Fibroblast of mammary gland (primary cell): ENCODE measurements at regions not wholly inside any gene's neighbourhood (a gene's known extent, or its start where the extent isn't known, plus 50 kb on each side); places are given as distances from the start of the nearest gene placed in this dataset.

Source experiments
- DNase-seq: peaks from one replicate; pipeline ENCODE4 v3.0.0-alpha.2; 2010; ENCODE audit warnings: low read depth
- H3K4me3 ChIP-seq: 2 replicates; pipeline ENCODE4 v1.5.1; 2011; ENCODE audit warnings: low read depth, mild to moderate bottlenecking, low read length, moderate library complexity; ENCODE audit not compliant: control insufficient read depth
- TF ChIP-seq, protein P1 (sequence below): conservative IDR thresholded peaks from 2 replicates; pipeline ENCODE4 v1.5.1; 2011; ENCODE audit warnings: low read depth, low read length, inconsistent platforms; ENCODE audit not compliant: control insufficient read depth, insufficient read depth

DNA sequence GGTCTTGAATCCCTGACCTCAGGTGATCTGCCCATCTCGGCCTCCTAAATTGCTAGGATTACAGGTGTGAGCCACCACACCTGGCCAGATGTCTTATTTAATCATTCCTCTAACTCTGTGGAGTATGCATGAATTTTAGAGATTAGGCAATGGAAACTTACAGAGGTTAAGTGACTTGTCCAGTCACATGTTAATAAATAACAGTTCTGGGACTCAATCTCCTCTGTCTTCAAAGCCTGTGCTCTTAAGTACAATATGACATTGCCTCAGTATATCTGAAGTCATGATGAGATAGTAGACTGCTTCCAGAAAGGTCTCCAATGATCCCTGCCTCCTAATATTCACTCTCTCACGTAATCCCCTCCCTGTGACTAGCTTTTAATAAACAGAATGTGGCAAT, 72.9 kb upstream of the TDRD3 start:
- H3K4me3 ChIP-seq = no peak overlapping the region
- TF ChIP-seq, protein P1, sequence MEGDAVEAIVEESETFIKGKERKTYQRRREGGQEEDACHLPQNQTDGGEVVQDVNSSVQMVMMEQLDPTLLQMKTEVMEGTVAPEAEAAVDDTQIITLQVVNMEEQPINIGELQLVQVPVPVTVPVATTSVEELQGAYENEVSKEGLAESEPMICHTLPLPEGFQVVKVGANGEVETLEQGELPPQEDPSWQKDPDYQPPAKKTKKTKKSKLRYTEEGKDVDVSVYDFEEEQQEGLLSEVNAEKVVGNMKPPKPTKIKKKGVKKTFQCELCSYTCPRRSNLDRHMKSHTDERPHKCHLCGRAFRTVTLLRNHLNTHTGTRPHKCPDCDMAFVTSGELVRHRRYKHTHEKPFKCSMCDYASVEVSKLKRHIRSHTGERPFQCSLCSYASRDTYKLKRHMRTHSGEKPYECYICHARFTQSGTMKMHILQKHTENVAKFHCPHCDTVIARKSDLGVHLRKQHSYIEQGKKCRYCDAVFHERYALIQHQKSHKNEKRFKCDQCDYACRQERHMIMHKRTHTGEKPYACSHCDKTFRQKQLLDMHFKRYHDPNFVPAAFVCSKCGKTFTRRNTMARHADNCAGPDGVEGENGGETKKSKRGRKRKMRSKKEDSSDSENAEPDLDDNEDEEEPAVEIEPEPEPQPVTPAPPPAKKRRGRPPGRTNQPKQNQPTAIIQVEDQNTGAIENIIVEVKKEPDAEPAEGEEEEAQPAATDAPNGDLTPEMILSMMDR = no peak
- no peak for DNase-seq

DNA sequence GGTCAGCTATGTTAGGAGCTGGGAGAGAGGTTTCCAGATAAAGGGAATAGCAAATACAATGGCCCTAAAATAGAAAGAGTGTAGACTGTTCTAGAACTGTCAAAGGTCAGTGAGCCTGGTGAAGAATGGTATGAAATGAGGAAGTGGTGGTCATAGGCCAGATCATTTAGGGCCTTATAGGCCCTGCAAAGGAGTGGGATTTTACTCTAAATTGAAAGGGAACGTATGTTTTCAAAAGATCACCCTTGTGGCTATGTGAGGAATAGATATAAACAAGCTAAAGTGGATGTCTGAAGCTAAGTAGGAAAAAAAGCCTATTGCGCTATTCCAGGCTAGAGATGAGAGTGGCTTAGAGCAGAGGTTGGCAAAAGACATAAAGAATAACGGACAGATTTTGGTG, 70.7 kb upstream of the TDRD3 start:
- TF ChIP-seq, protein P1 = no peak
- DNase-seq = no peak
- H3K4me3 ChIP-seq = no peak overlapping the region

DNA sequence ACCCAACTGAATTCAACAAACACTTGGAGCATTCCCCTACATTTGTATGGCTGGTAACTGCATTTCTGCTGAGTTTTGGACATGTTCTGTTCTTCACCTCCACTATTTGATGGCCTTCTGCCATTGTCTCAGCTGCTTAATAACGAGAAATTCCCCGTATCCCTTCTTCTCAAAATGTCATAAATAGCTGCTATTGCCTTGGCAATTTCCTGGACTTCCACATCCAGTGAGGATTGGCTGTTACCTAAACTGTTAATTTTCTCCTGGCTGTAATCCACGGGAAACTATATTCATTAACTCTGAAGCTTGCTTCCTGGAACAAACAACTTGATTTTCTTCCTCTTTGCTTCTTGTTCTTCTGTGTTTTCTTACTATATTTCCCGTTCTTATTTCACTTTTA, 69.5 kb upstream of the TDRD3 start:
- DNase-seq = no peak
- TF ChIP-seq, protein P1 = no peak
- H3K4me3 ChIP-seq = no peak overlapping the region

DNA sequence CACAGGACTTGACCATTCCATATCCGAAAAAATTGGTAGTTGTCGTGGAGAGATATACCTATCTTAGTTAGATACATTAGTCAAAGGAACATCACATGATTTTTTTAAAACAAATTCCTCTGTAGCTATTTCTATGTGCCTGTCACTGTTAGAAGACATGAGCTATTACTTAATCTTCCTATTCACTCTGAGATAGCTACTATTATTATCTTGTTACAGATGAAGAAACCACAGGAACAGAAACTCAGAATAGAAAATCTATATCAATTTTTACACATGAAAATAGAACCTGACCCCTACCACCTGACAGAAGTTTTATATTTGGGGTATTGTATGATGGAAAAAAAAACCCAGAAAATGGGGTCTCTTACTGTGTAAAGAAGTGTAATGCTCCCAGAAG, 68.9 kb upstream of the TDRD3 start:
- no peak overlapping the region for H3K4me3 ChIP-seq
- no peak for DNase-seq
- TF ChIP-seq, protein P1 = no peak

DNA sequence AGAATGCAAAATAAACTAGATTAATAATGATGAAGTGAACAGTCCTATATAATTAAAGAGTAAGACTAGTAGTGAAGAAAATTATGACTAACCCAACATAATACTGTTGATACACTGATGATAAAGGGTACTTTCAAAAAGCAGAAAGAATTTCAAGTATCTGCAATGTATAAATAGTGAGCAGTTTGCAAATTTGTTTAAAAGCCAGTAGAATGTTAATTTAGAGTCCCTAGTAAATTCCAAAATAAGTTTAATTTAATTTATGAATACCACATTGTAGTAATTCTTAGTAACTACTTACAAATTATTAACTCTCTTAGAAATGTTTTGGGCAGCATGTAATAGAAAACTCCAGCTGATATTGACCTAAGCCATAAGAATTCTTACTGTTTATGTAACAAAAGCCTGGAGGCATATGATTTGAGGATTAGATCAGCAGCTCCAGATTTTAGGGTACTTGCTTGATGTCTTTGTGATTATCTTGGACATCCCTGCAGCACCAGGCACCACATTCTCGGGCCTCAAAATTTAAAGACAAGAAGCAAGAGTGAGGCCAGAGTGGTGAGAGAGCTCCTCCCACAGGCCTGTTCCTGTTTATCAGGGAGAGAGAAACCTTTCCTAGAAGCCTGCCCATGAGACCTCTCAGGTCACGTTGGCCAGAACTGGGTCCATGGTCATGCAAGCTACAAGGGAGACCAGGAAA, 67.6 kb upstream of the TDRD3 start:
- TF ChIP-seq, protein P1 = peak; percentile 34

DNA sequence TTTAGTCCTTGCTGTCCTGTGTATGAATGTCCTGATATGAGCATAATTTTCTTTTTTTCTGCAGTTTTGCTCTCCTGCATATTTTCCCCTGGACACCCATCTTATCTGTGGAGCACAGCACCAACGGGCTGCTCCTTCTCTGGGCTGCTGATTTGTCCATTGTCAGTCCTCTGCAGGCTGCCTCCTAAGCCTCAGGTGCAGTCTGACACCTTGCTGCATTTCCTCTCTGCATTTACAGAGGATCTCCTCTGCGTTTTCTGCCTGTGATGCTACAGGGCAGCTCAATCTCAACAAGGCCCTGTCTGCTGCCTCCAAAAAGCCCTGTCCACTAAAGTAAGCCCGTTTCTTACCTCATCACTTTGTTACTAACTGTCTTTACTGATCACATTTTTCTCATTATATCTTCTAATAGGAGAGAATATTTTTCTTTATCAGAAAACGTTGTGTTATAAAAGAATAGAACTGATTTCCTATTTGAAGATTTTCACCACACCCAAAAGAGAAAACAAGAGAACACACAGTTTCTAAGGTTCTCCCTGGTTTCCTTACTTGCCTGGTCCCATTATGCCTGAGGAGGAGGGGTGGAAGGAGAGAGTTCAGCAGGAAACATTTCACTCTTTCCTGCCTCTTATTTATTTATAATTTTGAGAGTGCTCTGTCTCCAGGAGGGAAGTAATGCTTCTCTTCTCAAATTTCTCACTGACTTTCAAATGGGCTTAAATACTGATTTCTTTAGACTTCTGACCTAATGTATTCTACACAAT, 65.6 kb upstream of the TDRD3 start:
- TF ChIP-seq, protein P1 = no peak
- DNase-seq = no peak
- no peak overlapping the region for H3K4me3 ChIP-seq

More for the DNA sequence above, 67.6 kb upstream of the TDRD3 start:
- peak; percentile 25 for DNase-seq
- H3K4me3 ChIP-seq = no peak overlapping the region
